ENCODE measurements at regions not wholly inside any gene's neighbourhood (a gene's known extent, or its start where the extent isn't known, plus 50 kb on each side); places are given as distances from the start of the nearest gene placed in this dataset.

DNA sequence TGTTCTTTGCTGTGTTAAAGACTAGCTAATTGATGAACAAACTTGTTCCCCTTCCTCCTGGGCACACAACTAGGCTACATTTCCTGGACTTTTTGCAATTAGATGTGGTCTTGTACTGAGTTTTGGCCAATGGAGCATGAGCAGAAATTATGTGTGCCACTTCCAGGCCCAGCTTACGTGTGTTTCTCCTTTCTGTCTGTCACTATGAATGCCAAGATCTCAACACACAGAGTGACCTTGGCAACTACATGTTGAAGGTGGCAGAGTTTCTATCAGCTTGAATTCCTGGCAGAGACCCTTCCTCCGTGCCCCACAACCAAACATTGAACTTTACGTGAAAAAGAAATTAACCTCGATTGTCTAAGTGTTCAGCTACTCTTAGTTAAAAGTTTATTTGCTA, 81.7 kb upstream of the PIAS1 start:
- H3K79me2 ChIP-seq (ENCODE audit: control insufficient read depth, insufficient read depth, low read length): no peaks in the 10 kb centered on the region
- dilution Hi-C loops (cut with MboI; ENCODE audit: extremely low pct_ligation_motif_present, low sequenced_read_pairs): no loop called here
- no peaks in the 10 kb centered on the region for H4K20me1 ChIP-seq (ENCODE audit: control insufficient read depth, extremely low read depth, insufficient read depth, low read length)
- H3K36me3 ChIP-seq (ENCODE audit: control insufficient read depth in 2 of 2, extremely low read depth in 1 of 2, insufficient read depth in 2 of 2, low read length in 2 of 2): no peaks in the 10 kb centered on the region
- no peak overlapping the region for H3K4me3 ChIP-seq (ENCODE audit: control insufficient read depth in 2 of 3, extremely low read depth in 1 of 3, insufficient read depth in 2 of 3, low read depth in 1 of 3, low read length in 3 of 3)
- peaks cover 7% of the 10 kb centered on the region for H3K4me1 ChIP-seq (ENCODE audit: control insufficient read depth, extremely low read depth, insufficient read depth, low read length)
- no peak overlapping the region for H3K9ac ChIP-seq (ENCODE audit: control insufficient read depth, extremely low read depth, insufficient read depth, low read length)
- H3K4me2 ChIP-seq (ENCODE audit: control insufficient read depth, extremely low read depth, insufficient read depth, low read depth, low read length): no peak overlapping the region
- no peak for DNase-seq (ENCODE audit: low read depth, low spot score)
- no peaks in the 10 kb centered on the region for H3K9me1 ChIP-seq (ENCODE audit: control insufficient read depth, extremely low read depth, insufficient read depth, low read length)
- H3K9me3 ChIP-seq (ENCODE audit: control insufficient read depth, low read depth, low read length): no peaks in the 10 kb centered on the region
- TF ChIP-seq, protein P1, sequence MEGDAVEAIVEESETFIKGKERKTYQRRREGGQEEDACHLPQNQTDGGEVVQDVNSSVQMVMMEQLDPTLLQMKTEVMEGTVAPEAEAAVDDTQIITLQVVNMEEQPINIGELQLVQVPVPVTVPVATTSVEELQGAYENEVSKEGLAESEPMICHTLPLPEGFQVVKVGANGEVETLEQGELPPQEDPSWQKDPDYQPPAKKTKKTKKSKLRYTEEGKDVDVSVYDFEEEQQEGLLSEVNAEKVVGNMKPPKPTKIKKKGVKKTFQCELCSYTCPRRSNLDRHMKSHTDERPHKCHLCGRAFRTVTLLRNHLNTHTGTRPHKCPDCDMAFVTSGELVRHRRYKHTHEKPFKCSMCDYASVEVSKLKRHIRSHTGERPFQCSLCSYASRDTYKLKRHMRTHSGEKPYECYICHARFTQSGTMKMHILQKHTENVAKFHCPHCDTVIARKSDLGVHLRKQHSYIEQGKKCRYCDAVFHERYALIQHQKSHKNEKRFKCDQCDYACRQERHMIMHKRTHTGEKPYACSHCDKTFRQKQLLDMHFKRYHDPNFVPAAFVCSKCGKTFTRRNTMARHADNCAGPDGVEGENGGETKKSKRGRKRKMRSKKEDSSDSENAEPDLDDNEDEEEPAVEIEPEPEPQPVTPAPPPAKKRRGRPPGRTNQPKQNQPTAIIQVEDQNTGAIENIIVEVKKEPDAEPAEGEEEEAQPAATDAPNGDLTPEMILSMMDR (optimal IDR thresholded peaks at IDR 0.05 in 1 of 3, IDR thresholded peaks at IDR 0.05 in 1 of 3, conservative IDR thresholded peaks at IDR 0.05 in 1 of 3; ENCODE audit: extremely low read depth in 1 of 3, insufficient read depth in 2 of 3, low read length in 3 of 3): no peak
- TF ChIP-seq EZH2 (IDR thresholded peaks at IDR 0.05; ENCODE audit: low read length): no peak
- H3K27me3 ChIP-seq (ENCODE audit: control insufficient read depth, extremely low read depth, insufficient read depth, low read length): no peaks in the 10 kb centered on the region
- no peak for FAIRE-seq
- H3K27ac ChIP-seq (ENCODE audit: control insufficient read depth, insufficient read depth, low read length): no peak overlapping the region
- H2AFZ ChIP-seq (ENCODE audit: control insufficient read depth, low read length): no peak overlapping the region

DNA sequence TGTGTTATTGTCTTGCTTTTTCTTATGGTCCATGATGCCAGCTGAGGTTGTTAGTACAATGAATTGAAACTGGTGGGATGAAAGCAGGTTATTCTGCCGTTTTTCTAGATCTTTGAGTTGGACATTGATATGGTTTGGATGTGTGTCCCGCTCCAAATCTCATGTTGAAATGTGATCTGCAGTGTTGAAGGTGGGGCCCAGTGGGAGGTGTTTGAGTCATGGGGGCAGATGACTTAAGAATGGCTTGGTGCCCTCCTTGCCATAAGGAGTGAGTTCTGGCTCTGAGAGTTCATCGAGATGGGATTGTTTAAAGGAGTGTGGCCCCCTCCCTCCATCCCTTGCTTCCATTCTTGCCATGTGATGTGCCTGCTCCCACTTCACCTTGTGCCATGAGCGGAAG, 80.3 kb upstream of the PIAS1 start:
- FAIRE-seq (no peak), DNase-seq (ENCODE audit: low read depth, low spot score) (no peak)
- Histone ChIP-seq H3K36me3 (ENCODE audit: control insufficient read depth in 2 of 2, extremely low read depth in 1 of 2, insufficient read depth in 2 of 2, low read length in 2 of 2) (no peaks in the 10 kb centered on the region), H3K4me2 (ENCODE audit: control insufficient read depth, extremely low read depth, insufficient read depth, low read depth, low read length) (no peak overlapping the region), H3K27me3 (ENCODE audit: control insufficient read depth, extremely low read depth, insufficient read depth, low read length) (no peaks in the 10 kb centered on the region), H2AFZ (ENCODE audit: control insufficient read depth, low read length) (no peak overlapping the region), H3K4me3 (ENCODE audit: control insufficient read depth in 2 of 3, extremely low read depth in 1 of 3, insufficient read depth in 2 of 3, low read depth in 1 of 3, low read length in 3 of 3) (no peak overlapping the region), H3K79me2 (ENCODE audit: control insufficient read depth, insufficient read depth, low read length) (no peaks in the 10 kb centered on the region), H3K4me1 (ENCODE audit: control insufficient read depth, extremely low read depth, insufficient read depth, low read length) (no peaks in the 10 kb centered on the region), H3K9me3 (ENCODE audit: control insufficient read depth, low read depth, low read length) (no peaks in the 10 kb centered on the region), H3K27ac (ENCODE audit: control insufficient read depth, insufficient read depth, low read length) (no peak overlapping the region), H3K9ac (ENCODE audit: control insufficient read depth, extremely low read depth, insufficient read depth, low read length) (no peak overlapping the region), H4K20me1 (ENCODE audit: control insufficient read depth, extremely low read depth, insufficient read depth, low read length) (no peaks in the 10 kb centered on the region), H3K9me1 (ENCODE audit: control insufficient read depth, extremely low read depth, insufficient read depth, low read length) (no peaks in the 10 kb centered on the region)
- dilution Hi-C loops (cut with MboI; ENCODE audit: extremely low pct_ligation_motif_present, low sequenced_read_pairs): no loop called here
- TF ChIP-seq, protein P1 (optimal IDR thresholded peaks at IDR 0.05 in 1 of 3, IDR thresholded peaks at IDR 0.05 in 1 of 3, conservative IDR thresholded peaks at IDR 0.05 in 1 of 3; ENCODE audit: extremely low read depth in 1 of 3, insufficient read depth in 2 of 3, low read length in 3 of 3): no peak
- TF ChIP-seq EZH2 (IDR thresholded peaks at IDR 0.05; ENCODE audit: low read length): no peak
